ENCODE measurements at regions not wholly inside any gene's neighbourhood (a gene's known extent, or its start where the extent isn't known, plus 50 kb on each side); places are given as distances from the start of the nearest gene placed in this dataset.

DNA sequence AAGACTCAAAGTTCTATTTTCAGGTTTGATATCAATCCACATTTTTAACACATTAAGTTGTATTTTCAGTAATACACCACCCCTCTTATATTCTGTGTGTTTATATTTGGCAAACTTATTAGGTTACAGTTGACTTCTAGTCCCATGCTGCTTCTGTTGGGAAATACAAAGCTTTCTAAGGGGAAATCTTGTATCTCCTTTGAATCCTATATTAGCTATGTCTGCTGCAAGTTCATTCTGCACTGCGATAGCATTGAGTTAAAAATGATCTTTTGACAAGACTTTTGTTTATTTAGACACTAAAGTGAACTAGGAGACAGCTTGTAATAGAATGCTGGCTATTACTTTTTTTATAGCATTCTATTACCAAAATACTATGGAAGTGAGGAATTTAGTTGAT is 625.1 kb upstream of the ANKRD30A start (continued):
- TF ChIP-seq YBX1 (IDR thresholded peaks at IDR 0.05), result no peak
- TF ChIP-seq FOXM1 (IDR thresholded peaks at IDR 0.05; ENCODE audit: low read depth, low read length), result no peak

DNA sequence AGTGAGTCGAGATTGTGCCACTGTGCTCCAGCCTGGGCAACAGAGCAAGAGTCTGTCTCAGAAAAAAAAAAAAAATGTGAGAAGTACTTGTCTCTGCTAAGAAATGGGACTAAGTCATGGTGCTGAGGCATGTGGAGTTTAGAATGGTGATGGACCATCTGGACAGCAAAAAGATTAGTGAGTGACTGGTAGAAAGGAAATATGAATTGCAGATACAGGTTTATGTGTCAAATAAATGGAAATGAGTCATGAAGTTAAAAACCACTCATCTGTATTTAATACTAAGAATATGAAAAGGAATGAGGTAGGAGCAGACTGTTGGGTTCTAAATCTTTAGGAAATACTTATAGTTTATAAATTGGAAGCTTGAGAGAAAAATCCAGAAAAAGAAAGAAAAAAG is 625.7 kb upstream of the ANKRD30A start:
- CTCF ChIA-PET, result no interaction called here
- Histone ChIP-seq H3K4me3 (no peak overlapping the region), H3K9me3 (replicated peaks; ENCODE audit: control insufficient read depth, insufficient read depth, low read length) (no peaks in the 10 kb centered on the region), H3K4me2 (ENCODE audit: control insufficient read depth, insufficient read depth) (no peak overlapping the region), H2AFZ (ENCODE audit: control insufficient read depth, low read depth, low read length) (no peak overlapping the region), H3K27me3 (replicated peaks in 1 of 2; ENCODE audit: control insufficient read depth in 2 of 2, insufficient read depth in 2 of 2, low read length in 1 of 2) (no peaks in the 10 kb centered on the region), H3K27ac (ENCODE audit: control insufficient read depth, insufficient read depth) (no peak overlapping the region), H3K4me1 (ENCODE audit: control insufficient read depth, insufficient read depth, low read length) (no peaks in the 10 kb centered on the region), H4K20me1 (ENCODE audit: control insufficient read depth, insufficient read depth) (no peaks in the 10 kb centered on the region), H3K36me3 (ENCODE audit: control insufficient read depth in 2 of 2, insufficient read depth in 2 of 2, low read length in 1 of 2) (no peaks in the 10 kb centered on the region), H3K9ac (ENCODE audit: control insufficient read depth, insufficient read depth, low read length) (no peak overlapping the region), H3K79me2 (ENCODE audit: control insufficient read depth, insufficient read depth, low read length) (no peaks in the 10 kb centered on the region)
- intact Hi-C loops (cut with micrococcal nuclease; ENCODE audit: unreplicated experiment) (no loop called here), in situ Hi-C loops (cut with MboI) (no loop called here)
- no peak for FAIRE-seq
- no peak for DNase-seq (ENCODE audit: low read depth, low spot score)
- RAD21 ChIA-PET (ENCODE audit: unreplicated experiment), result no interaction called here
- 0% methylated on average over 1 of the region's 1 CpG for WGBS (ENCODE audit: insufficient coverage, insufficient replicate concordance, low lambda C conversion rate, missing lambda C conversion rate)
- TF ChIP-seq, protein P1, sequence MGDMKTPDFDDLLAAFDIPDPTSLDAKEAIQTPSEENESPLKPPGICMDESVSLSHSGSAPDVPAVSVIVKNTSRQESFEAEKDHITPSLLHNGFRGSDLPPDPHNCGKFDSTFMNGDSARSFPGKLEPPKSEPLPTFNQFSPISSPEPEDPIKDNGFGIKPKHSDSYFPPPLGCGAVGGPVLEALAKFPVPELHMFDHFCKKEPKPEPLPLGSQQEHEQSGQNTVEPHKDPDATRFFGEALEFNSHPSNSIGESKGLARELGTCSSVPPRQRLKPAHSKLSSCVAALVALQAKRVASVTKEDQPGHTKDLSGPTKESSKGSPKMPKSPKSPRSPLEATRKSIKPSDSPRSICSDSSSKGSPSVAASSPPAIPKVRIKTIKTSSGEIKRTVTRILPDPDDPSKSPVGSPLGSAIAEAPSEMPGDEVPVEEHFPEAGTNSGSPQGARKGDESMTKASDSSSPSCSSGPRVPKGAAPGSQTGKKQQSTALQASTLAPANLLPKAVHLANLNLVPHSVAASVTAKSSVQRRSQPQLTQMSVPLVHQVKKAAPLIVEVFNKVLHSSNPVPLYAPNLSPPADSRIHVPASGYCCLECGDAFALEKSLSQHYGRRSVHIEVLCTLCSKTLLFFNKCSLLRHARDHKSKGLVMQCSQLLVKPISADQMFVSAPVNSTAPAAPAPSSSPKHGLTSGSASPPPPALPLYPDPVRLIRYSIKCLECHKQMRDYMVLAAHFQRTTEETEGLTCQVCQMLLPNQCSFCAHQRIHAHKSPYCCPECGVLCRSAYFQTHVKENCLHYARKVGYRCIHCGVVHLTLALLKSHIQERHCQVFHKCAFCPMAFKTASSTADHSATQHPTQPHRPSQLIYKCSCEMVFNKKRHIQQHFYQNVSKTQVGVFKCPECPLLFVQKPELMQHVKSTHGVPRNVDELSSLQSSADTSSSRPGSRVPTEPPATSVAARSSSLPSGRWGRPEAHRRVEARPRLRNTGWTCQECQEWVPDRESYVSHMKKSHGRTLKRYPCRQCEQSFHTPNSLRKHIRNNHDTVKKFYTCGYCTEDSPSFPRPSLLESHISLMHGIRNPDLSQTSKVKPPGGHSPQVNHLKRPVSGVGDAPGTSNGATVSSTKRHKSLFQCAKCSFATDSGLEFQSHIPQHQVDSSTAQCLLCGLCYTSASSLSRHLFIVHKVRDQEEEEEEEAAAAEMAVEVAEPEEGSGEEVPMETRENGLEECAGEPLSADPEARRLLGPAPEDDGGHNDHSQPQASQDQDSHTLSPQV (IDR thresholded peaks at IDR 0.05), result no peak
- TF ChIP-seq ZNF622 (IDR thresholded peaks at IDR 0.05) (no peak), TARDBP (IDR thresholded peaks at IDR 0.05; ENCODE audit: borderline replicate concordance) (no peak), TBL1XR1 (IDR thresholded peaks at IDR 0.05; ENCODE audit: low read depth, low read length) (no peak), PAX8 (IDR thresholded peaks at IDR 0.05) (no peak)
- TF ChIP-seq, protein P2, sequence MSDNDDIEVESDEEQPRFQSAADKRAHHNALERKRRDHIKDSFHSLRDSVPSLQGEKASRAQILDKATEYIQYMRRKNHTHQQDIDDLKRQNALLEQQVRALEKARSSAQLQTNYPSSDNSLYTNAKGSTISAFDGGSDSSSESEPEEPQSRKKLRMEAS (IDR thresholded peaks at IDR 0.05; ENCODE audit: low read depth, low read length), result no peak
- TF ChIP-seq, protein P3, sequence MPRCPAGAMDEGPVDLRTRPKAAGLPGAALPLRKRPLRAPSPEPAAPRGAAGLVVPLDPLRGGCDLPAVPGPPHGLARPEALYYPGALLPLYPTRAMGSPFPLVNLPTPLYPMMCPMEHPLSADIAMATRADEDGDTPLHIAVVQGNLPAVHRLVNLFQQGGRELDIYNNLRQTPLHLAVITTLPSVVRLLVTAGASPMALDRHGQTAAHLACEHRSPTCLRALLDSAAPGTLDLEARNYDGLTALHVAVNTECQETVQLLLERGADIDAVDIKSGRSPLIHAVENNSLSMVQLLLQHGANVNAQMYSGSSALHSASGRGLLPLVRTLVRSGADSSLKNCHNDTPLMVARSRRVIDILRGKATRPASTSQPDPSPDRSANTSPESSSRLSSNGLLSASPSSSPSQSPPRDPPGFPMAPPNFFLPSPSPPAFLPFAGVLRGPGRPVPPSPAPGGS (IDR thresholded peaks at IDR 0.05; ENCODE audit: borderline replicate concordance, insufficient read depth, low read depth, low read length, poor library complexity, severe bottlenecking), result no peak
- TF ChIP-seq, protein P4, sequence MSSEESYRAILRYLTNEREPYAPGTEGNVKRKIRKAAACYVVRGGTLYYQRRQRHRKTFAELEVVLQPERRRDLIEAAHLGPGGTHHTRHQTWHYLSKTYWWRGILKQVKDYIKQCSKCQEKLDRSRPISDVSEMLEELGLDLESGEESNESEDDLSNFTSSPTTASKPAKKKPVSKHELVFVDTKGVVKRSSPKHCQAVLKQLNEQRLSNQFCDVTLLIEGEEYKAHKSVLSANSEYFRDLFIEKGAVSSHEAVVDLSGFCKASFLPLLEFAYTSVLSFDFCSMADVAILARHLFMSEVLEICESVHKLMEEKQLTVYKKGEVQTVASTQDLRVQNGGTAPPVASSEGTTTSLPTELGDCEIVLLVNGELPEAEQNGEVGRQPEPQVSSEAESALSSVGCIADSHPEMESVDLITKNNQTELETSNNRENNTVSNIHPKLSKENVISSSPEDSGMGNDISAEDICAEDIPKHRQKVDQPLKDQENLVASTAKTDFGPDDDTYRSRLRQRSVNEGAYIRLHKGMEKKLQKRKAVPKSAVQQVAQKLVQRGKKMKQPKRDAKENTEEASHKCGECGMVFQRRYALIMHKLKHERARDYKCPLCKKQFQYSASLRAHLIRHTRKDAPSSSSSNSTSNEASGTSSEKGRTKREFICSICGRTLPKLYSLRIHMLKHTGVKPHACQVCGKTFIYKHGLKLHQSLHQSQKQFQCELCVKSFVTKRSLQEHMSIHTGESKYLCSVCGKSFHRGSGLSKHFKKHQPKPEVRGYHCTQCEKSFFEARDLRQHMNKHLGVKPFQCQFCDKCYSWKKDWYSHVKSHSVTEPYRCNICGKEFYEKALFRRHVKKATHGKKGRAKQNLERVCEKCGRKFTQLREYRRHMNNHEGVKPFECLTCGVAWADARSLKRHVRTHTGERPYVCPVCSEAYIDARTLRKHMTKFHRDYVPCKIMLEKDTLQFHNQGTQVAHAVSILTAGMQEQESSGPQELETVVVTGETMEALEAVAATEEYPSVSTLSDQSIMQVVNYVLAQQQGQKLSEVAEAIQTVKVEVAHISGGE (CRISPR knock-in tag; IDR thresholded peaks at IDR 0.05), result no peak
- TF ChIP-seq, protein P5, sequence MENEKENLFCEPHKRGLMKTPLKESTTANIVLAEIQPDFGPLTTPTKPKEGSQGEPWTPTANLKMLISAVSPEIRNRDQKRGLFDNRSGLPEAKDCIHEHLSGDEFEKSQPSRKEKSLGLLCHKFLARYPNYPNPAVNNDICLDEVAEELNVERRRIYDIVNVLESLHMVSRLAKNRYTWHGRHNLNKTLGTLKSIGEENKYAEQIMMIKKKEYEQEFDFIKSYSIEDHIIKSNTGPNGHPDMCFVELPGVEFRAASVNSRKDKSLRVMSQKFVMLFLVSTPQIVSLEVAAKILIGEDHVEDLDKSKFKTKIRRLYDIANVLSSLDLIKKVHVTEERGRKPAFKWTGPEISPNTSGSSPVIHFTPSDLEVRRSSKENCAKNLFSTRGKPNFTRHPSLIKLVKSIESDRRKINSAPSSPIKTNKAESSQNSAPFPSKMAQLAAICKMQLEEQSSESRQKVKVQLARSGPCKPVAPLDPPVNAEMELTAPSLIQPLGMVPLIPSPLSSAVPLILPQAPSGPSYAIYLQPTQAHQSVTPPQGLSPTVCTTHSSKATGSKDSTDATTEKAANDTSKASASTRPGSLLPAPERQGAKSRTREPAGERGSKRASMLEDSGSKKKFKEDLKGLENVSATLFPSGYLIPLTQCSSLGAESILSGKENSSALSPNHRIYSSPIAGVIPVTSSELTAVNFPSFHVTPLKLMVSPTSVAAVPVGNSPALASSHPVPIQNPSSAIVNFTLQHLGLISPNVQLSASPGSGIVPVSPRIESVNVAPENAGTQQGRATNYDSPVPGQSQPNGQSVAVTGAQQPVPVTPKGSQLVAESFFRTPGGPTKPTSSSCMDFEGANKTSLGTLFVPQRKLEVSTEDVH (IDR thresholded peaks at IDR 0.05; ENCODE audit: low read depth, partially characterized antibody), result no peak
- BruUV-seq (replicated peaks), result no TSS peak
- ATAC-seq, result no peak
- SMC1A ChIA-PET (ENCODE audit: uncharacterized antibody, unreplicated experiment), result no interaction called here
- POLR2A ChIA-PET, result no interaction called here
